NCI-H1694 (cell line): ENCODE measurements at regions not wholly inside any gene's neighbourhood (a gene's known extent, or its start where the extent isn't known, plus 50 kb on each side); places are given as distances from the start of the nearest gene placed in this dataset.

Experiments used
- DNase-seq: peaks from one replicate; lab custom pipeline; 2025; lab: John Stamatoyannopoulos, UW

- DNase-seq, result no peak
Observed at GRCh38 chr10:50936335-50936734, 50.9 kb upstream of the A1CF start.

GRCh38 chr10:50937230-50937907, 51.9 kb upstream of the A1CF start:
- no peak for DNase-seq

GRCh38 chr10:50941629-50942028, 56.2 kb upstream of the A1CF start:
- DNase-seq, result no peak

GRCh38 chr10:50946991-50947781, 61.8 kb upstream of the A1CF start:
- no peak for DNase-seq

DNA sequence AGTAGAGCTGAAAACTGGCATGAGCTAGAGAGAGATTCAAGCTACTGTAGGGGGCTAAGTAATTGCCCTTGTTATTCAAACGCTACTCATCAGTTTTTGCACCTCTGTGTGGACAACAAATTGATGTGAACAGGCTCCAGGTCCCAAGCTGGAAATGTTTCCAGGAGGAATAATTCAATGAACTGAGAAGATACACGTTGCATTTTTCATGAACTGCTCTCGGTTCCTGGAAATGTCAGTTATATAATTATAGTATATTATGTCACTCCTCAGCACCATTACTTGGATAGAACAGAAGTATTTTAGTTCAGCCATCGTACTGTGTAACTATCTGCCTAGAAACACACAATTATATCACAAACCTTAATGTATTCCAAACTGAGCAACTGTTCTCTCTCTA, 65.9 kb upstream of the A1CF start:
- DNase-seq, result no peak

DNA sequence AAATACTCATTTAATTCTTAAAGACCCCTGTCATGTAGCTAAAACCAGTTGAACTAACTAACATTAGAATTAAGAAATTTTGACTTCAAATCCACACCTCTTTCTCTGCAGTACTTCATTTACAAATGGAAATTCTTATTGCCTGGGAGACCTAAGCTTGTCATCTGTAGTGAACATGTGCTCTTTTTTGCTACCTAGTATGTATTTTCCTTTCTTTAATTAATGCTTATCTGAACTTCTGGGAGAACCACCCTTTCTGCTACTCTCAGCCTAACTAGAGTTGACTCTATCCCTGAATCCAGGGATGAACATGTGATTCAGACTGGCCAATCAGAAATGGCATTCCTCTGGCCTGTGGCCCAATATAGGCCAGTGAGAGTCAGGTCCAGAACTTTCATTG, 75.9 kb upstream of the A1CF start:
- DNase-seq, result no peak

DNA sequence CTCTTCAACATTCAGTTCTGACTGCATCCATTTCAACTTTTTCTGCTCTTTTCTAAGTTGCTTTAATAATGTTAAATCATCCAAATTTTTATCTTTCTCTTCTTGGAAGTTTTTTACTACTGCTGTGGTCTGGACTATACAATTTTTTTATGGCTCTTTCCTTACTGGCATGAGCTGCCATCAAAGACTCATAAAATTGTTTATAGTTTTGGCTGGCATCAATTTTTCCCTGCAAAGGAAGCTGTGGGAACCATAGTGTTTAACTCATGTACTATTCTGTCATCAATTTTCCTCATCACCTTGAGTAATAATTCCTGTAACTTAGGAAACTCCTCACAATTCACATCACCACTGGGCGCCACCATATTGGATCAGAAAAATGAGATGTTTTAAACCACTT, 77.6 kb upstream of the A1CF start:
- DNase-seq, result no peak

- DNase-seq, result no peak
Observed at GRCh38 chr10:50968386-50969091, 83.1 kb upstream of the A1CF start.

DNA sequence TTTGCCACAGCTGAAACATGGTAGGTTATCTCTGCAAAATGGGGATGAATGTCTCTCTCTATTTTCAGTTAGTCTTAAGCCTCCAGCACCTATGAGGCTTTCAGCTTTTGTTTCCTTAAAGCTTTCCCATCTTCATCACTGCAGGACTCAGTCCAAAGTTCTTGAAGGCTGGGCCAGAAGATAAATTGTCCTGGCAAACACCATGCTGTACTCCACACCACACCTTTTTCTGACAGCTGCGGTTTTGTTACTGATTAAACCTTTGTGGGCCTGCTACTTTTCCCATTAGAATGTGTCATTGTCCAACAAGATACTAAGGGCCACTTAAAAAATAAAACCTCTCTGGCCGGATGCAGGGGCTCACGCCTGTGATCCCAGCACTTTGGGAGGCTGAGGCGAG, 87.2 kb upstream of the A1CF start:
- no peak for DNase-seq

- no peak for DNase-seq
Observed at GRCh38 chr10:50981385-50981784, 92.9 kb upstream of the PRKG1 start.

DNA sequence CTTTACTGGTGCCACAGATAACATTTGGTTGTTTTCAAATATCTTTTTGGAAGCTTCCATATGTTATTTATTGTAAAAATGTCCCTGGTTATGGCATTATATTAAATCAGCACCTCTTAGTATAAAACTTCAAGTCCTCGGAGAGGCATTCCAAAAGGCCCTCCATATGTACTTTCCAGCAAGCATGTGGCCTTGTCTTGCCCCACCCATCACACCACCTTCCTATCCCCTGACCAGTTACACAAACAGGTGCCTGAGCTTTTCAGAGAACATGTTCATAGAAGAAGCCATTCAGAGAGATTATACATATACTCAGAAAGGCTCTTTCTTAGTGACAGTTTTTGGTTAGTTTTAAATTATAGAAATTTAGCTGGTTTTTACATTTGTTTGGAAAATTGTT, 92.4 kb upstream of the PRKG1 start:
- DNase-seq, result no peak

DNA sequence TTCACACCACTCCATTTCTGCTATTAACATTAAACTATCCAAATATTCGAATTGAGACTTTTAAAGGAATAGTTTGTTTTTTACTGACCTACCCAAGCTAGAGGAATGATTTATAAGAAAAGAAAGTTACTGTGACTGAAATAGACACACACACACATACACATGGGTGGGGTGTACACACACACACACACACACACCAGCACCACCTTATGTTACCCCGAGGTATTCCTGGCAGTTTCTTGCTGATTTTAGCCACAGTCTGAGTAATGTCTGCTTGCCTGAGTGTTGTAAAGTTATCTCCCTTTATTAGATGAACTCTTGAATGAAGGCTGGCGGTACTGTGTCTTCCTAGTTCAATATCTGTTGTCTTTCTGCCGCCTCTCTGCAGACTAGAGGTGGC, 91.3 kb upstream of the PRKG1 start:
- no peak for DNase-seq

GRCh38 chr10:50987934-50988333, 86.4 kb upstream of the PRKG1 start:
- DNase-seq, result no peak

GRCh38 chr10:50988792-50989191, 85.5 kb upstream of the PRKG1 start:
- no peak for DNase-seq

DNA sequence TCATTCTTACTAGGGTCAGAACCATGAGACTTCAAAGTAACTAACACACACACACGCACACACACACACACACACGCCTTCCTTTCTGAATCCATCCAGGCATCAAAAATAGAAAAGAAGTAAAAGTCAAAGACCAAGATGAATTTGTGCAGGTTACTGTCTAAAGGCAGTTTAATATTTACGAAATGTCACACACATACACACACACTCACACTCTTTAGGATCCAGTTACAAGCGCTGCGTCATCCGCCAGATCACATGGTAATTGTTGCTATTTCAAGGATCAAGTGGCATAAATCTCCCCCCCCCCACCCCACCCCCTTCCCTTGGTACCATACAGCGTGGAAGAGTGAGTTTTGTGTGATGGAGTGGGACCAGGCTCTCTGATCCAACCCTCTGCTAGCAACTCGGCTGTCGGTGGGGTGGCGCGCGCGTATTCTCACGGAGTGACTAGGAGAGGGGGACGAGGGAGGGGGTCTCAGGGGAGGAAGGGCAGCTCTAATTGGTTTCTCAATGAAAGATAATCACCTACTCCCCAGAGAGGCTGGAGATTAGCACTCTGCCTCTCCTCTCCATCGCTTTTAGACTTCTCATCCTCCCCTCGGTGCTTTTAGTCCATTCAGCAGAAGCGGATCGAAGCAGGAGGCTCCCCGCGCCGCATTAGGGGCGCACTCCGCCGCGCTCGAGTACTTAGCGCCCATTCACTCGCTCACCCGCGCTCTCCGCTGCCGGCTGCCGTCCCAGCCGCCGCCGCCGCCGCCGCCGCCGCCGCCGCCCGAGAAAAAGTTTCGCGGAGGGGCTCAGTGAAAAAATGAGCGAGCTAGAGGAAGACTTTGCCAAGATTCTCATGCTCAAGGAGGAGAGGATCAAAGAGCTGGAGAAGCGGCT, 83.5 kb upstream of the PRKG1 start:
- DNase-seq, result no peak

GRCh38 chr10:50991456-50992355, 82.6 kb upstream of the PRKG1 start:
- no peak for DNase-seq

- DNase-seq, result no peak
Observed at GRCh38 chr10:50992356-50992901, 81.9 kb upstream of the PRKG1 start.

GRCh38 chr10:50992972-50993766, 81.1 kb upstream of the PRKG1 start:
- DNase-seq, result no peak

DNA sequence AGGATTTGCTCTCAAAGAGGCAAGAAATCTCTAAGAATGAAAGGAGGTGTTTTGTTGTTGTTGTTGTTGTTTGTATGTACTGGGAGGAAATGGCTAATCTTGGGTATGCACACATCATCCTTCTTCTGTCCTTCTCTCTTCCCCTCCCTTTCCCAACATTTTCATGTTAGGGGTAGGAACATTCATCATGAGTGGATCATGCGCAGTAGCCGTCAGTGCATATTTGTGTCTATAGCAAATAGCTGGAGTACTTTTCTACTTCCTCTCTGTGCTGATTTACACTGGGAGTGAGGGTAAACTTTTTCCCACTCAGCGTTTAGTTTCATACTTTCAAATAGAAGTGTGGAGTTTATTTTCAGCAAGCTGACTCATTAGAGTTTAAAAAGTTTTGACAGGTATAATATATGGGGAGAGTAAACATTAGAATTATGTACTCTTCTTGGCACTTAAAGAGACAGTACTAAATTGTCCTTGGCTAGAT, 80.5 kb upstream of the PRKG1 start:
- DNase-seq, result no peak

- DNase-seq, result no peak
Observed at GRCh38 chr10:50997461-50997860, 76.8 kb upstream of the PRKG1 start.
